ENCODE measurements at regions not wholly inside any gene's neighbourhood (a gene's known extent, or its start where the extent isn't known, plus 50 kb on each side); places are given as distances from the start of the nearest gene placed in this dataset.

DNA sequence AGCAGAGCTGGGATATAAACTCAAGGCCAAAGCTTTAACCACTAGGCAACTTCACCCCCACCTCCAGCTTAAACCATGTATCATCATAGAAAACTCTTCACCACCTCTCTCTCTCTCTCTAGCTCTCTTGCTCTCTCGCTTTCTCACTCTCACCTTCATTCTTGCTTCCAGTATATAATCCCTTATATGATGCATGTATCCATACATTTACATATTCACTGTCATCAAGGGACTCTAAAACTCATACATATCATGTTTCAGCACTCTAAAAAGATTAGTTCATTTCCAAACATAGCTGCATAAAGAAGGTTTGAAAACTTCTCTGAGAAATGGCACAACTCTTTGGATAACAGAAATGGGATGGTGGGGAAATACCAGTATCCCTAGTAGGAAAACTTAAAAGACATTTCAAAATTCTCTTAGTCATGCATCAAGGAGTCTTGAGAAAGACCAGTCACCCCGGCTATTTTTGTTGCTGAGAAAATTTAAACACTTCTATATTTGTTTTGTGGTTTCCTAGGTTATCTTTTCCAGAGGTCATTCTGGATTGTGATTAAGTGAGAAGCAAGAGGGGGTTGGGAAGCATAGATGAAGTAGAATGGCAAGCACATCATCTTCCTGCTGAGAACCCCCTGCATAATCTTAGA lies 447.8 kb upstream of the THBS1 start:
- intact Hi-C loops (cut with DNase I): no loop called here

DNA sequence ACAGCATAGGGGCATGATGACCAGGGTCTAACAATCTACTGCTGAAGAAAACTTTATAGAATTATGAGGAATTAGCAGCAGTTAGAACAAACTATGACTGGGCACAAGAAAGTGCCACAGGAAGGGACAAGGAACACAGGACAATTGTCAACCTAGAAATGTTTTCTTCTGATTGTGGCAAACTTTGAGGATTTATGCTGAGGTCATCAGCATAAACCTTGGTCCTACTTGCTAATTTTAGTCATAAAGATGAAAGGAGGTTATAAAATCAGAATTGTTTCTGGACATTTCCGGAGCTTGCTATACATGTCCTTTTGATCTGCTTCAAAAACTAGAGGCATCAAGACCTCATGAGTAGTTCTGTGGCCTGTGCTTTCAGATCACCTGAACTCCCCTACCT lies 446.6 kb upstream of the THBS1 start:
- intact Hi-C loops (cut with DNase I): no loop called here
- DNase-seq: no peak

More for the DNA sequence above, 447.8 kb upstream of the THBS1 start:
- no peak for DNase-seq

- intact Hi-C loops (cut with DNase I): no loop called here
- DNase-seq: no peak
Observed at GRCh38 chr15:39135989-39136388, 444.9 kb upstream of the THBS1 start.

DNA sequence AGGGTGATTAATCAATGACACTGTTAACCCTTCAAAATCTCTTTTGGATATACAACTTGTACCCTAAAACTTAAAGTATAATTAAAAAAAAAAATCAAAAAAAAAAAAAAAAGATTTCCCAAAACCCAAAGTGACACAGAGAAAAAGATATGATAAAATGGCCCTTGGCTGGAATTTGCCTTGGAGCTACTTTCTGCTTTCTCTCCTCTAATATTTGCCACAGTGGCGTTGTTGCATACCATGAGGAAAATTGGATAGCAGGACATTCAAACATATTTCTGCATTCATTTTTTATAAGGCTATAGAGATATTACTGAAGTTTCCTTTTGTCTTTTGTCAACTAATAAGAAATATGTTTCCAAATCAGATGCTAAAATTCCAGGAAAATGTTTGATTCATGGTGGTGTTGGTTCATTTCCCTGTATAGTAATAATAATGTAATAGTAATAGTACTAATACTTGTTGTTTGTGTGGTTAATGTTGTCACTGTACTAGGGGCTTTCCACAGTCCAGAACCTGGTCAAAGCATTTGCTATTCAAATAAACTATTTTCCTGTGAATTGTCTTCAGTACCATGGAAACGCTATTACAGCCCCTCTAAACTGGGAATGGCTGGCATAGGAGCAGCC lies 441.3 kb upstream of the THBS1 start:
- no peak for DNase-seq
- intact Hi-C loops (cut with DNase I): no loop called here

DNA sequence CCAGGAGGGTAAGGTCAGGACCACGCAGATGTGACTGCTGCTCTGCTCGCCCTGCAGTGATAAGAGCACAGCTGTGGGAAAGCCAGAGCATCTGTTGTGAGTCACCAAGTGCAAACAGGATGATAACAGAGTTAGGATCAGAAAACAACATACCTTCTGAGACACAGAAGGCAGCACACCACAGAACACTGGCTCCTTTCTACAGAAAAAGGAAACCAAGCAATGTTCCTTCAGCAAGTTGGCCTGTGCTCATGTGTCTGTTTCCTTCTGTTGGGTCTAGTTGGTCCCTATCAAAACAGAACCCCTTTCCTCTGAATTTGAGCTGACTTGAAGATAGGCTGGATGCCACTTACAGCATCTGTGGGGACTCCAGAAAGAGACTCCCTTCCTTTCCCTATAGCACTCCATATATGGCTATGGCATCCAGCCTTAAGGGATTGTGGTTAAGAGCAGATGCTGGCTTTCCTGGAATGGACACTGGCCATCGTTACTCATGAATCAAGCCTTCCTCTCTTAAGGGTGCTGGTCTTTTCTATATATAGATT lies 440.7 kb upstream of the THBS1 start:
- intact Hi-C loops (cut with DNase I): no loop called here
- no peak for DNase-seq

GRCh38 chr15:39142500-39142899 lies 438.4 kb upstream of the THBS1 start:
- intact Hi-C loops (cut with DNase I): no loop called here
- no peak for DNase-seq

GRCh38 chr15:39143479-39143878 lies 437.4 kb upstream of the THBS1 start:
- no peak for DNase-seq
- intact Hi-C loops (cut with DNase I): no loop called here

GRCh38 chr15:39144051-39144450 lies 436.8 kb upstream of the THBS1 start:
- DNase-seq: no peak

DNA sequence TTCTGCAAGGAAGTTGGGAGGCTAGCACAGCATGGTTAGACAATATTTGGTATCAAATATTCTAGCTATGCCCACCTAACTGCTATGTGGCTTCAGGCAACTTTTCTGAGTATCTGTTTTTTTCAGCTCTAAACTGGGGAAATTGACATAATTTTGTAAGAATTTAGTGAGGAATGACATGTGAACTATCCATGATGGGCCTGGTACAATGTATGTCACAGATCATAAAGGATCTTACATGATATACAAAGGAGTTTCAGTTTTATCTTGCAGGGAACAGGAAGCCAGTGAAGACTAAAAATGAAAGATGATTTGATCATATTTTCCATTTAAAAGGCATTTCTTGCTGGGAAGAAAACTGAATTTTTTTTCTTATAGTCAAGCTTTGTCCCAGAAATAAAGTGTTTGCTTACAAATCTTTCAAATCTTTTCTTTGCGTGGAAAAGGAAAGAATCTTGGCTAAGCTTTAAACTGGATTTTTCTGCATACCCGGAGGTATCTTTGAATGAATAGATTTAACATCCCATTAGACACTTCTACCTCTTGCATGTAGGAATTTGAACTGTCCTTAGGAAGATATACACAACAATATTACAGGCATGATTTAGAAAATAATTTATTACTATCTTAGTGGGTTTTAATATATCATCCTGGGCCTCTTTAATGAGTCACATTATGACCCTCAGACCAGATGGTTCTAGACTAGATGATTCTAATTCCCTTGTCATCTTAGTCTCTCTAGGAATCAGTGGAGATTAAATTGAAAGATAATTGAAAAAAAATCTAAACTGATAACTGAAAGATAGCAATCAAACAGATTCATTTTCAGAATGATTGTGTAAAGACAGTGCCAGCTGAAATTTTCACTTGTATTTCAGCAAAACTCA lies 436.0 kb upstream of the THBS1 start:
- DNase-seq: no peak
- intact Hi-C loops (cut with DNase I): no loop called here

More at GRCh38 chr15:39144051-39144450, 436.8 kb upstream of the THBS1 start:
- intact Hi-C loops (cut with DNase I): no loop called here

DNA sequence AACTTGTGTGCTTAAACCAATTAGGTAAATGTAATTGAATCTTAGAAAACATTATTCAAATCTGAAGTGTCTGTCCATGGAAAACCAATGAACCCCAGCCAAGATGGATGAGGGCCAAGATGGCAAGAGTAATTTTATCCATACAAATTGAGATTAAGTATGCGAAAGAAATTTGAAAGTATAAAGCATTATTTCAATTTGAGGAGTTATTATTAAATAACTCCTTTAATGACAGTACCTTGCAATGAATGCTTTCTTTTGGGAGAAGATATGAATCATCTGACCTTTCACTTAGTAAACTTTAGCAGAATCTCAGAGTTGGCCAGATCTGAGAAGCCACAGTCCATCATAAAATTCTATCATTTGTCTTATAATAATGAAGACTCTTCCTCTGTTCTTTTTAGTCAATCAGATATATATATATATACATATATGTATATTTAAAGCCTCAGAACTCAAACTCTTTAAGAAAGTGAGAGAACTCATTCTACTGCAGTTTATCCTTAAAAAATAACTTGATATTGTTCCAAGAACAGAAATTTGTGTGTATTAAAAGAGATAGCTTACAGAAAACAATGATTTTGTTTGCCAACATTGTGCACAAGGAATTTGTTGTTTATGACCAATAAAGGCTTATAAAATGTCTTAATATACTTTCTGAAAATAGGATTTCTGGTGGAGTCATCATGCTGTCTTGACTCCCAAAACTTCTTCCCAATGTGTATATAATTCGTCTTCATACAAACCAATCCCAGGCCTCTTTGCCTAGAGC lies 434.8 kb upstream of the THBS1 start:
- intact Hi-C loops (cut with DNase I): no loop called here

DNA sequence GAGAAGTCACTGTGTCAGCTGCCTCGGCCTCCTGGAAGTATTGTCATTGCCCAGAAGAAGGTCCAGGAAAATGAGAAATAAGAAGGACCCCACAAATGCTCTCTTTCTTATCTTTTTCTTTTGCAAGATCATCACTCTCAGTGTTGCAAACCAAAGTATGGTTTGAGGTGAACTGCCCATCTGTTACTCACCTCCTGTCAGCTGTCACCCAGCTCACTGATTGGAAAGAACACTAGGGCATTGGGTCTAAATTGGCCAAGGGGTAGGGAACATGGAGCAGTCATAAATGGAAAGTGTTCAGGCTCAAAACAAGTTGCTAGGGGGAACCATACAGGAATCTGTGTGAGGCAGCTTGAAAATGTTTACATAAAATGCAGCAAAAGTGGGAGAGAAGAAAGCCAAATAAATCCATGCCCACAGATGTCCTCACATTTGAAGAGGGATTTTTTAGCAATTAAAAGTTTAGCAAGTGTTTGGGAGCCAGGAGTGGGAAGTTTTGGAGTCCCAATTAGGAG lies 431.2 kb upstream of the THBS1 start:
- intact Hi-C loops (cut with DNase I): no loop called here
- no peak for DNase-seq

More for the DNA sequence above, 434.8 kb upstream of the THBS1 start:
- no peak for DNase-seq

GRCh38 chr15:39151545-39151944 lies 429.3 kb upstream of the THBS1 start:
- intact Hi-C loops (cut with DNase I): no loop called here
- DNase-seq: no peak

GRCh38 chr15:39153058-39153714 lies 427.7 kb upstream of the THBS1 start:
- intact Hi-C loops (cut with DNase I): no loop called here
- no peak for DNase-seq

GRCh38 chr15:39153716-39154115 lies 427.2 kb upstream of the THBS1 start:
- intact Hi-C loops (cut with DNase I): no loop called here
- DNase-seq: no peak

DNA sequence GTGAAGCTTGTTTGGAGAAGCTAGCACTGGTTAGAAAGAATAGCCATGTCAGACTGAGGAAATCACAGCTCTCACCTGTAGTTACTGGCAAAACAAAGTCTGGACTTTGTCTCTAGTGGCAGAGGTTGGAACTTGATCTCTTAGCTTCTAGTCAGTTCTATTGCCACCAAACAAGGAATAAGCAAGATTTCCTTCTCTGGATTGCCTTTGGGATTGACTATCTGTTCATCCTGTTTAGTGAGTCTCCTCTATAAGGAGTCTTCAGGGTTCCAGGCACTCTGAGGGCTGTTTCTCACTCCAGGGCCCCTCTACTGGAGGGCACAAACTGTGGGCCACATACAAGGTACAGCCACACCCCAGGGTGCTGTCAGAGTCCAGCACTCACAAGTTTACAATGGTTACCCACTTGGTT lies 426.6 kb upstream of the THBS1 start:
- intact Hi-C loops (cut with DNase I): no loop called here

DNA sequence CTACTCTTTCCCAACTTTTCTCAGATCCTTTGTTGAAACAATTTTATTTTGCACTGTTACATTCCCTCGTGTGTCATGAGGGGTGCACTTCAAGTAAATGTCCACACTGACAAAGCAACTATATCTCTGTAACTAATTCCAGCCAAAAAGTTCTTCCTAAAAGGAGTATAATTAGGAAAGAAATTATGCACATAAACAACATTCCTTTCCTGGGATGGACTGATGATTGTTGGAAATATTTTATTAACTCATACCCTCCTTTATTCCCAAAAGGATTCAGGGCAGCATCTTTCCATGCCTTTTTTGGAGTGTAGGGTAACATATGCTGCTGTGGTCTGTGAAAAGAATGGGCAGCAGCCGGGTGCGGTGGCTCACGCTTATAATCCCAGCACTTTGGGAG lies 426.1 kb upstream of the THBS1 start:
- no peak for DNase-seq
- intact Hi-C loops (cut with DNase I): no loop called here

More for the DNA sequence above, 426.6 kb upstream of the THBS1 start:
- no peak for DNase-seq

GRCh38 chr15:39156166-39156565 lies 424.7 kb upstream of the THBS1 start:
- intact Hi-C loops (cut with DNase I): no loop called here

DNA sequence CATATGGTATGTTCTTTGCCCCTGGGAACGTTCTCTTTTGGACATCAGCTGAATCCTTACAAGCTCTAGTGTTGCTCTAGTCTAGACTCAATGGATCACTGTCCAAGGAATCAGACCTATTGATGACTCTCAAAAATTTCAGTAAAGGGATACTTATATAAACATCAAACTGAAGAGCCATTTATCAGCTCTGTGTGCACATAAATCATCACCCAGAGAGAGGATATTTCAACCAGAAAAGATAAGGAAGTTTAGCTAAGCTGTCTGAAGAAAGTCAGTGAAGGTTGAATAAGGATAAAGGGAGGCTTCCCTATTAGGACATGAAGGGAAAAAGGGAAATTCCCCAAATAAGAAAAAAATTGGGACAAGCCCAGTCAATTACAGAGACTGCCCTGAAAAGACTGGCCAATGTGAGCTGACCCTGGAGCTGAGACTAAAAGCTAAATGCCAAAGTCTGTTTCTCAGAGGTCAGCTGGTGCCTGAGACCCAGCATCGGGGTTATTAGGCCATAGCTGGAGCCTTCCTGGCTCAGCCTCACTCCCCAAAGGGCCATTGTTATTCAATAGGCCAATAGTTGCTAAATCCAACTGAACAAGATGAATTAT lies 424.1 kb upstream of the THBS1 start:
- intact Hi-C loops (cut with DNase I): no loop called here
- no peak for DNase-seq

More at GRCh38 chr15:39156166-39156565, 424.7 kb upstream of the THBS1 start:
- DNase-seq: no peak

All from head of caudate nucleus (tissue), 42 donors.